GM18951 (cell line): ENCODE measurements at regions not wholly inside any gene's neighbourhood (a gene's known extent, or its start where the extent isn't known, plus 50 kb on each side); places are given as distances from the start of the nearest gene placed in this dataset.

Experiments used
- POLR2A ChIP-seq: IDR thresholded peaks from 4 replicates; pipeline ENCODE4 v1.6.1; 2011; ENCODE audit warnings: mild to moderate bottlenecking; ENCODE audit not compliant: insufficient read length, insufficient read depth; ENCODE audit errors: extremely low read depth
- in situ Hi-C: fragments of 300-500 bp; cut with MboI; formaldehyde crosslinking; loops from one replicate; pipeline ENCODE4 v1.12.0; 2022; ENCODE audit warnings: low sequenced_read_pairs, mixed read lengths, inconsistent platforms; ENCODE audit not compliant: unreplicated experiment

DNA sequence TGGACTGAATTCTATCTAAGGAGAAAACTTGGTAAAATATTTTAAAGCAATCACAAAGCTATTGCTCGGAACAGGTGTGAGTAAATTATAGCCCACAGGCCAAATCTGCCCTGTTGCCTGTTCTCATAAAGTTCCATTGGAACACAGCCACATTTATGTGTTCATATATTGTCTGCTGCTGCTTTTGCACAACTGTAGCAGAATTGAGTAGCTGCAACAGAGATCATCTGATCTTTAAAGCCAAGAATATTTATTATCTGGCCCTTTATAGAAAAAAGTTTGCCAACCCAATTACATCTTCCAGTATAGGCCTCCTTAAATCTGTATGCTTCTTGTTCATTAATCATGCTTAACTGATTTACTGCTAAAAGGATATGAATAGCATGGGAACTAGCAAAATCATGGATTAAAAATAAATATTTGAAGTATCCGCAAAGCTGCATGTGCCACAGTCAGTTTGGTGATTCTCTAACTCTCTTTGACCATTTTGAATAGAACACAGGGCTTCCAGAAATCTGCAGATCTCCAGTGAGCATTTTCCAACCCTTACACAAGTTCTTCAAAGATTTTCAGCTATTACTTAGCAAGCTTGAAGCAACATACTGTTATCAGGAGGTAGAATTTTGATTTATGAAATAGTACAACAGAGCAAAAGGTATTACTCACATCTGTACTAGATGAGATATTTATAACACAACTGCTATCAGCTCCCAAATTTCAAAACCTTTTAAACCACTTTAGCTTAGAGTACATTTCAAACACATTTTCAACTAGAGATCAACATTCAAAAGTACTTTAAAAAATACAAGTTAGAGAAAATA is 312.6 kb upstream of the ID4 start:
- in situ Hi-C loops: no loop called here
- no peak for TF ChIP-seq POLR2A

GRCh38 chr6:19525673-19526072 is 311.5 kb upstream of the ID4 start:
- in situ Hi-C loops: no loop called here
- no peak for TF ChIP-seq POLR2A

DNA sequence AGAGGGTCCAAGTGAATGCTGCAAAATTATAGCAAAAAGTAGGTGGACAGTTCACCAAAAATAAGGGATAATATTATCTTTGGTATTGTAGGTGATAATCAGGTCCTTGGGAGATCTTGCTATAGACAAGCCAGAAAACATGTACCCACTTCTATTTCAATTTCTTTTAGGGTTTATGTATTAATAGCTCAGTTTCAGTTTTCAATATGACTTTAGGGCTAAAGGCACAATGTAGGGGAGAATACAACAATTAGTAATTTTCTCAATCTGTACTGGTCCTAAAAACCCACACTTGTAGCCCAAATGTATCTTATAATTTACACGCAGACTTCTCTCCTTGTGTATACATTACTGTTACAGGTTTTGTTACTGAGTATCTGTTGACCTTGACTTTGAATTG is 307.0 kb upstream of the ID4 start:
- in situ Hi-C loops: no loop called here
- no peak for TF ChIP-seq POLR2A

- in situ Hi-C loops: no loop called here
These were observed 301.8 kb upstream of the ID4 start for GRCh38 chr6:19535351-19535750.

DNA sequence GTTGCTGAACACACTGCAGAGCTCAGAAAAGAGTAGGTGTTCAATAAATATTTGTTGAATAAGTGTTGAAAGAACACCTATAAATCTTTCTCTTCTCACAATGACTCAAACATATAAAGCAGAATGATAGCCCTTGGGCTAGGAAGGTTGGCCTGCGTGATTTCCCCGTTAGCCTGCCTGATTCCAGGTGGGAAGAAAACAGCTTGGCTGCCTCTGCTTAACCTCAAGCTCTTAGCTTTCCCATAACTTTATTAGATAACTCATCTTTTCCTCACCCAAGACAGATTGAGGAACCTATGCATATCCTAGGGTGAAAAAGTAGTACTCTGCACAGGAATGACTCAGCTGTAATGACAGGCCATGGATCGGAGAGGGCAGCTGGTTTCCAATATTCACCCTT is 300.3 kb upstream of the ID4 start:
- TF ChIP-seq POLR2A: no peak
- in situ Hi-C loops: no loop called here

More at GRCh38 chr6:19535351-19535750, 301.8 kb upstream of the ID4 start:
- TF ChIP-seq POLR2A: no peak

DNA sequence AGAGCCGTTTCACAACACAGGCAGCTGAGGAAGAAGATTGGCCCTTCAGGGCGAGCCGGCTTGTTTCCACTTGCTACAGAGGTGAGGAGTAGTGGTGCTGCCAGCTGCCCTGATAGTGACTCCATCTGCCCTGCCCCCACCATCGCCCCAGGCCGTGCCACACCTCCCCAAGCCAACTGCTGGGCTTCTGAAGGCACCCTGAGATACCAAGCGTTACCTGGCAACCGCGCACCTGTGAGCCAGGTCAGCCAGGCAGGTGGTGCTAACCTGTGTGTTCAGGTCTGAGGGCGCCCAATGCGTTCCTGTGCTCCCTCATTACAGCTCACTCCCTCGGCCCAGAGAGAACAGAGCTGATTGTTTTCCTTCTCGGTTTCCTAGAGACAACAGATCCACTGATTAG is 299.1 kb upstream of the ID4 start:
- in situ Hi-C loops: no loop called here
- TF ChIP-seq POLR2A: no peak

DNA sequence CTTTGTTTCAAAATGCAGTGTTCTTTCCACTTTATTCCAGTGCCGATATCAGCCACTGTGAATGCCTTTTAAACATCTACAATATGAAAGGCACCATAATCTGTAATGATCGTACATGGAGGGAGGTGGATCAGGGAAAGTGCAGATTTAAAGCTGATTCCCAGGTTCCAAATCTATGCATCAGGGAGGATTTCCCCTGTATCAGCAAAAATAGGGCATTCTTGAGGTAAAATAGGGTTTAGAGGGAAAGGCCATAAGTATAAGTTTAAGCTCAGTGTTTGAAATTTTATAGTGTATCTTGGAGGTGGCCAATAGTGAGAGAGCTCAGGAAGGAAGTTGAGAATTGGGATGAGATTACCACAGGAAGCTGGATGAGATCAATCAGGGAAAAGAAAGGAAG is 289.7 kb upstream of the ID4 start:
- in situ Hi-C loops: no loop called here
- TF ChIP-seq POLR2A: no peak

GRCh38 chr6:19549109-19549508 is 288.1 kb upstream of the ID4 start:
- TF ChIP-seq POLR2A: no peak
- in situ Hi-C loops: no loop called here

DNA sequence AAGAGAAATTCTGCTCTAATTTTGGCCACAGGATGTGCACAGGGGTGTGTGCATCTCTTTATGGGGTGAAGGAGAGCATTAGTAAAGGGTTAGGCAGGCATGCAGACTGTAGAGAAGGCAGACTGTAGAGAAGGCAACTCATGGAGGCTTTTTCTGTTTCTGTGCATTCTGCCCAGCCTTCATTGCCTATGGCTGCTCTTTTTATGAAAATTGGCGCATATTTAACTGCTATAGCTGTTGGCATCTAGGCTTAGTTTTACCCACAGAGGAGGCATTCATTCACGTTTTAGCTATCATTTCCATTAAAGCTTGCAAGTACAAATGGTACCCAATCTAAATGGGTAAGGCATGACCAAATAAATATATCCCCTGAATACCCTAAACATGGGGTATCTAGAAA is 286.8 kb upstream of the ID4 start:
- no peak for TF ChIP-seq POLR2A
- in situ Hi-C loops: no loop called here

GRCh38 chr6:19551611-19552010 is 285.6 kb upstream of the ID4 start:
- no peak for TF ChIP-seq POLR2A
- in situ Hi-C loops: no loop called here

DNA sequence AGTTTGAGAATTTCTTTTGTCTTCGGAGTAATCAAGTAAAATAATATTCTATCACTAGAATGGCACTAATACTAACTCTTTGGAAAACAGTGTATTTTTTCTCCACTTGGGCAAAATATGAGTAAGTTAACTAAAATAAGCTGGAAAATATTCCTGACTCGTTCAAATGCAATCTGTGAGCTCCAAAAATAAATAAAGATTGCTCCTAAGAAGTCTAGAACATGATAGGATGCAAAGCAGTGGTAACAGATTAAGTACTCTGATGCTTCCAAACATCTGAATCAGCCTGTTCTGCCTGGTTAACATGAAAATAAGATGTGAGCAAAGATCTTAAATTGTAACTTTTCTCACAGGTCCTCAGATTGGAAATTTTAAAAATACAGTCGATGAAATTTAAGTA is 285.1 kb upstream of the ID4 start:
- no peak for TF ChIP-seq POLR2A
- in situ Hi-C loops: no loop called here

GRCh38 chr6:19552588-19552987 is 284.6 kb upstream of the ID4 start:
- no peak for TF ChIP-seq POLR2A
- in situ Hi-C loops: no loop called here

- no peak for TF ChIP-seq POLR2A
- in situ Hi-C loops: no loop called here
These were observed 282.6 kb upstream of the ID4 start for GRCh38 chr6:19554356-19555225.

DNA sequence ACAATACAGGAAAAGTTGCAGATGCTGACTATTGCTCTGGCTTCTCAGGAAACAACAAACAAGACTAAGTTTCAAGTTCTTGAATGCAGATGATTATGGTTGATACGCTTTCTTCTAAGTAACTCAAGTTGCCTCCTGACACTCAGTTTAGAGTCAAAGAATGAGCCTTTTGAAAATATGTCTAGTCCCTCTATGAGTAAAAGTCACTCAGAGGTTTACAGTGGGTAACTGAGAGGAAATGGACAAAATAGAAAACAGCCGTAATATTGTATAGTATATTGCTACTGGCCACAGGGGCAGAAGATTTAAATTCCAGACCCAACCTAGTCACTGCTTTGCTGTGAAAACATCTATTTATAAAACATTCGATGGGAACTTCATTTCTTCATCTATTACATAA is 280.0 kb upstream of the ID4 start:
- no peak for TF ChIP-seq POLR2A
- in situ Hi-C loops: no loop called here
